ENCODE measurements at regions not wholly inside any gene's neighbourhood (a gene's known extent, or its start where the extent isn't known, plus 50 kb on each side); places are given as distances from the start of the nearest gene placed in this dataset.

- TF ChIP-seq CTCF (conservative IDR thresholded peaks at IDR 0.05; ENCODE audit: low read length), result no peak
- no peak for TF ChIP-seq EZH2phosphoT487 (IDR thresholded peaks at IDR 0.05; ENCODE audit: borderline replicate concordance)
- Histone ChIP-seq H3K79me2 (ENCODE audit: insufficient read depth, low read length) (no peaks in the 10 kb centered on the region), H3K9ac (ENCODE audit: low read depth, low read length, poor library complexity, severe bottlenecking) (no peak overlapping the region), H3K4me1 (ENCODE audit: insufficient read depth, low read length, poor library complexity, severe bottlenecking) (no peaks in the 10 kb centered on the region), H3K9me3 (ENCODE audit: insufficient read depth, low read depth, low read length) (no peaks in the 10 kb centered on the region), H3K27me3 (ENCODE audit: insufficient read depth, low read length, poor library complexity, severe bottlenecking) (no peaks in the 10 kb centered on the region), H3K36me3 (ENCODE audit: insufficient read depth, low read length) (no peaks in the 10 kb centered on the region), H3F3A (ENCODE audit: low read depth) (no peaks in the 10 kb centered on the region), H3K9me2 (replicated peaks; ENCODE audit: low read depth, low read length) (no peaks in the 10 kb centered on the region), H3K4me2 (ENCODE audit: low read depth, low read length, poor library complexity, severe bottlenecking) (no peak overlapping the region), H3K4me3 (ENCODE audit: low read length, poor library complexity, severe bottlenecking) (no peak overlapping the region), H4K20me1 (ENCODE audit: insufficient read depth, low read length, poor library complexity, severe bottlenecking) (no peaks in the 10 kb centered on the region), H2AFZ (ENCODE audit: low read length) (no peak overlapping the region)
These were observed 367.9 kb downstream of the LIG4 start for GRCh38 chr13:107847406-107847805.

GRCh38 chr13:107846642-107847041 lies 368.7 kb downstream of the LIG4 start:
- TF ChIP-seq CTCF (conservative IDR thresholded peaks at IDR 0.05; ENCODE audit: low read length), result no peak
- TF ChIP-seq EZH2phosphoT487 (IDR thresholded peaks at IDR 0.05; ENCODE audit: borderline replicate concordance), result no peak
- no peaks in the 10 kb centered on the region for H3K9me3 ChIP-seq (ENCODE audit: insufficient read depth, low read depth, low read length)
- H3K4me2 ChIP-seq (ENCODE audit: low read depth, low read length, poor library complexity, severe bottlenecking), result no peak overlapping the region
- no peaks in the 10 kb centered on the region for H3K27me3 ChIP-seq (ENCODE audit: insufficient read depth, low read length, poor library complexity, severe bottlenecking)
- H4K20me1 ChIP-seq (ENCODE audit: insufficient read depth, low read length, poor library complexity, severe bottlenecking), result no peaks in the 10 kb centered on the region
- H3F3A ChIP-seq (ENCODE audit: low read depth), result no peaks in the 10 kb centered on the region
- H2AFZ ChIP-seq (ENCODE audit: low read length), result no peak overlapping the region
- no peaks in the 10 kb centered on the region for H3K4me1 ChIP-seq (ENCODE audit: insufficient read depth, low read length, poor library complexity, severe bottlenecking)
- H3K4me3 ChIP-seq (ENCODE audit: low read length, poor library complexity, severe bottlenecking), result no peak overlapping the region
- H3K36me3 ChIP-seq (ENCODE audit: insufficient read depth, low read length), result no peaks in the 10 kb centered on the region
- H3K9me2 ChIP-seq (replicated peaks; ENCODE audit: low read depth, low read length), result no peaks in the 10 kb centered on the region
- no peaks in the 10 kb centered on the region for H3K79me2 ChIP-seq (ENCODE audit: insufficient read depth, low read length)
- H3K9ac ChIP-seq (ENCODE audit: low read depth, low read length, poor library complexity, severe bottlenecking), result no peak overlapping the region

GRCh38 chr13:107845911-107846310 lies 369.4 kb downstream of the LIG4 start:
- TF ChIP-seq CTCF (conservative IDR thresholded peaks at IDR 0.05; ENCODE audit: low read length) (no peak), EZH2phosphoT487 (IDR thresholded peaks at IDR 0.05; ENCODE audit: borderline replicate concordance) (no peak)

More at GRCh38 chr13:107845911-107846310, 369.4 kb downstream of the LIG4 start:
- Histone ChIP-seq H3K27me3 (ENCODE audit: insufficient read depth, low read length, poor library complexity, severe bottlenecking) (no peaks in the 10 kb centered on the region), H3K9me3 (ENCODE audit: insufficient read depth, low read depth, low read length) (no peaks in the 10 kb centered on the region), H4K20me1 (ENCODE audit: insufficient read depth, low read length, poor library complexity, severe bottlenecking) (no peaks in the 10 kb centered on the region), H3K9me2 (replicated peaks; ENCODE audit: low read depth, low read length) (no peaks in the 10 kb centered on the region), H3K79me2 (ENCODE audit: insufficient read depth, low read length) (no peaks in the 10 kb centered on the region), H3K4me3 (ENCODE audit: low read length, poor library complexity, severe bottlenecking) (no peak overlapping the region), H3K4me2 (ENCODE audit: low read depth, low read length, poor library complexity, severe bottlenecking) (no peak overlapping the region), H3F3A (ENCODE audit: low read depth) (no peaks in the 10 kb centered on the region), H3K36me3 (ENCODE audit: insufficient read depth, low read length) (no peaks in the 10 kb centered on the region), H3K9ac (ENCODE audit: low read depth, low read length, poor library complexity, severe bottlenecking) (no peak overlapping the region), H3K4me1 (ENCODE audit: insufficient read depth, low read length, poor library complexity, severe bottlenecking) (no peaks in the 10 kb centered on the region), H2AFZ (ENCODE audit: low read length) (no peak overlapping the region)
